HG03175 (cell line): ENCODE measurements at regions not wholly inside any gene's neighbourhood (a gene's known extent, or its start where the extent isn't known, plus 50 kb on each side); places are given as distances from the start of the nearest gene placed in this dataset.

ENCODE experiments used
- ATAC-seq: cut with Tn5 transposase; IDR thresholded peaks from one replicate; pipeline ENCODE4 v1.9.1; 2021; ENCODE audit warnings: mild to moderate bottlenecking, moderate library complexity; ENCODE audit not compliant: unreplicated experiment

DNA sequence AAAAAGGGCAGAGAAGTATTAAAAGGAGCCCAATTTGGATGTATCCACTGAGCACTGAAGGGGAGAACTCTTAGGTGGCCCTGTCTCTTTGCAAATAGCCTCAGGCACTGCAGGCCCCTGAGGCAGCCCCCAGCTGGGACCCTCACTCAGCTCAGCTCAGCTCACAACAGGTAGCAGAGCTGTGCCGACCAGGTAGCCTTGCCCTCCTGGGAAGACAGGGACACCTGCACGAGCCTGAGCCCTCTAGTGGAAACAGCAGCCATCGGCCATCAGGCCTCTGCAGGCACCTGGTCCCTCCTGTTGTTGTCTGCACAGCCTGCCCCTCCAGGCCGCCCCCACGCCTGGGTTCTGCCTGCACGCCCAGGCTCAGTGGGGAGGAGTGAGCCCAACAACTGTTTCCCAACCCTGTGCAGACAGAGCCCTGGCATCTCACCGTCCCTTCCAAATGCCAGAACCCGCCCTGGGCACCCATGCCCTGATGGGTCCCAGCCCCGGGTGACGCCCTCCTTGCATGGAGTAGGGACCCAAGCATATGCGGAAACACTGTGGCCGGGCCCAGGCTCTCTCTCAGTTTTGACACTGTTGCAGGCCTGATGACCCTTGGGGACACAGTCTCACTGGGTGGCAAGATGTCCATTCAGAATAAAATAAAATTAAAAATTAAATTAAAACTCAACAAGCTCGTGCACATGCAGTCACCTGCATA is 60.0 kb upstream of the AJAP1 start:
- ATAC-seq = no peak

DNA sequence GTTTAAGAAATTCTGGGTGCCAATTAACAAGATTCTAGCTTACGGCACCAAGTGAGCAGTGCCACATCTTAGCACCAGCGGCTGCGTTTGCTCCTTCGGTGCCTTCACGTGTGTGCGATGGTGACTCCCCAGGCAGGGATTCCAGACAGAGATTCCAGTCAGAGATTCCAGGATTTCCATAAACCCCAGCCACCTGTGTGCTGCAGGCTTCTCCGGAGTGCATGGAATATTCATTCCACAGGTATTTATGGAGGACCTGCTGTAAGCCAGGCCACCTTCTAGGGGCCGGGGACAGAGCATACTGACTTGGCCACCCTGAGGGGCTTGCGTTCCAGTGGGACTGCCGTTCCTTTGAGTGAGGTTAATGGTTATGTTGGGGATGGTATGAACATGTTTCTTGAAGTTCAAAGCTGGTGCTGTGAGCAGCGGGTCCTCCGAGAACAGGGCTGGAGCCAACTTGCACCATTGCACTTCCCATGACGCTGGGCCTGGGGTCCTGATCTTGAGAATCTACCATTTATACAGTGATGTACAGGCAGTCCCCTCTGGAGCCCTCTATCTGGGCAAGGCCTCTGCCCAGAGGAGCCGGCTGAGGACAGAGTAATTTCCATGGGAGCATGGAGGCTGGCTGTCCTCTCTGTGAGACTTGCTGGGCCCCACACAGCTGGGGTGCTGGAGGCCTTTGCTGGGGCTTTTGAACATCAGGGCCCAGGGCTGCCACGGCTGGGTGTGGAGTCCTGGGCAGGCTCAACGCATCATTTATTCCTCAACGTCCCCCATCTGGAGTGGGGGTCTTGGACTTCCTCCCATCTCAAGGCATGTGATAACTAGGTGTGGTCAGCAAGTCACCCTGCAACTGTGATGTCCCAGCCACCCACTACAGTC is 58.8 kb upstream of the AJAP1 start:
- no peak for ATAC-seq

DNA sequence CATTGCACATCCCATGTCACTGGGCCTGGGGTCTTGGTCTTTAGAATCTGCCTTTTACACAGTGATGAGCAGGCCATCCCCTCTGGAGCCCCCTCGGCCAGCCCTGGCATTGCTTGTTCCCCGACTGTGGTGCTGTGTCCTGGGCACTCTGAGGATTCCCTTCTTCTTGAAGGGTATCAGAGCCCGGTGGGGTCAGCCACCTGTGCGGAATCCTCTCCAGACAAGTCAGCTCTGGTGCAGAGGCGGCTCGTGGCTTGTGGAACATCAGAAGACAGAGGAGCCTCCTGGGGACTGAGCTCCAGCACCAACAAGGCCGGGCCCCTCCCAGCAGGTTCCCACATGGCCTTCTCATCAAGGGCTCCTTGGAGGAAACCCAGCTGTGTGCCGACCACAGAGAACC is 57.9 kb upstream of the AJAP1 start:
- ATAC-seq = no peak

DNA sequence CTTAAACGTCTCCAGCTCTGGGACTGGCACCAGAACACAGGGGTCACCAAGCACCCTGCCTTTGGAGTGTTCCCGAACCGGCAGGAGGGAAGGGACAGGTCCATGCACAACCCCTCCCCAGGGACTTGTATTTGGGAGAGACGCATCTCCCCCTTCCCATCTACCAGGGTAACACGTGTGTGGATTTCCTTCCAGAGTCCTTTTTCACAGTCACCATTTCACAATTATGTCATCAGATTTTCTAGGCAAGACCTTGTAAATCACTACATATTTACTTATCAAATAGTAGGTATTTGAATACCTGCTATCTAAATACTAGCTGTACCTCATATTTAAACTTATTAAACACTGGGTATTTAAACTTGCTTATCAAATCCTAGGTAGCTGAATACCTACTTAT is 57.4 kb upstream of the AJAP1 start:
- ATAC-seq = no peak

DNA sequence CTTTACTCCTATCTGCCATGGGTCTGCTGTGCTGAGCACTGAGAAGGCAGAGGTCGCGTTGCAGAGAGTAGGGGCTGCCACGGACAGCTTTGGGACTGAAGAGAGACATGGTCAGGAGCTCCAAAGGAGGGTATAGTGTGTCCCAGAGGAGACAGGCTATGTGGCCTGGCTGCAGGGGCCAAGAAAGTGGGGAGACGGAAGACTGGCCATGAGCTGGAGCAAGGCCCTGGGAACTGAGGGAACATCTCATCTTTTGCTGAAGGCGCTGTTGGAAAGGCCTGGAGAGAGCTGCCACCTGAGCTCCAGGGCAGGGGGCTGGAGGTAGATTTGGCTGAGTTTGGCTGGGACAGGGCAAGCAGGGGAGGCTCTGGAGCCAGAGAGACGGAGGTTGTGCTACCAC is 55.8 kb upstream of the AJAP1 start:
- no peak for ATAC-seq

DNA sequence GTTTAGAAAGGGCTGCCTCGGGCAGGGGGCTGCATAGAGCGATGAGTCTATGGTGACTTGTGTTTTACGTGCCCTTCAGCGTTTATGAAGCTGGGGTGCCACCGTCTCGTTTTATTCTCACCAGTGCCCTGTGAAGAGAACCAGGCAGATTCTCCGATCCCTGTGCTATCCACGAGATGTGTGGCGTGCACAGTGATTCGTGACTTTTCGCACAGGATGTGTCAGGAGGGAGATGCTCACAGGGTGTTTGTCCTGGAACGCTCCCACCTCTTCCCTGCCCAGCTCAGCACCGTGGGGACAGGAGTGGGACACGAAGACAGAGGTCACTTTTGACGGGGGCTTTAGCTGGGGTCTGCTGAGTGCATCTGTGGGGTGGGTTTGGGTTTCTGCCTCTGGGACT is 54.9 kb upstream of the AJAP1 start:
- ATAC-seq = no peak

DNA sequence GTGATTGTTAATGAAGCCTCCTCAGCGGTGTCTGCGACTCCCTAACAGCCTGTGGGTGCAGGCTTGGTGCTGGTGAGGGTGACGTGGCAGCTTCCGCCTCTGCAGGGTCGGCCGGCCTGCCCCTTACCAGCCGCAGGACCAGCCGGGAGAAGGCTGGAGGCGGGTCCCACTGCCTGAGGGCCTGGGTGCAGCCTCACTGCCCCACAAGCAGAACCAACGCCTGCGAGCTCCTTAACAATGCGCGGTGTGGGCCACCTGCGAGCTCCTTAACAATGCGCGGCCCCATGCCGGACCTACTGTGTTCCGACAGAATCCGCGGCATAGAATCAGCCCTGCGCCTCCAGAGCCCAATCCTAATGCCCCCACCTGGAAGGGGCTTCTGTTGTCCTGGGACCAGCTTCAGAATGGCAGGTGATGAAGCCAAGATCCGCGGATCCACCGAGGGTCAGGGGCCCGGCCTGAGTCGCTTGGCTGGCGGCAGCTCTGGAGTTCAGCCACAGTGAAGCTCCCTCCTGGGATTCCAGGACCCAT is 54.4 kb upstream of the AJAP1 start:
- ATAC-seq = no peak

DNA sequence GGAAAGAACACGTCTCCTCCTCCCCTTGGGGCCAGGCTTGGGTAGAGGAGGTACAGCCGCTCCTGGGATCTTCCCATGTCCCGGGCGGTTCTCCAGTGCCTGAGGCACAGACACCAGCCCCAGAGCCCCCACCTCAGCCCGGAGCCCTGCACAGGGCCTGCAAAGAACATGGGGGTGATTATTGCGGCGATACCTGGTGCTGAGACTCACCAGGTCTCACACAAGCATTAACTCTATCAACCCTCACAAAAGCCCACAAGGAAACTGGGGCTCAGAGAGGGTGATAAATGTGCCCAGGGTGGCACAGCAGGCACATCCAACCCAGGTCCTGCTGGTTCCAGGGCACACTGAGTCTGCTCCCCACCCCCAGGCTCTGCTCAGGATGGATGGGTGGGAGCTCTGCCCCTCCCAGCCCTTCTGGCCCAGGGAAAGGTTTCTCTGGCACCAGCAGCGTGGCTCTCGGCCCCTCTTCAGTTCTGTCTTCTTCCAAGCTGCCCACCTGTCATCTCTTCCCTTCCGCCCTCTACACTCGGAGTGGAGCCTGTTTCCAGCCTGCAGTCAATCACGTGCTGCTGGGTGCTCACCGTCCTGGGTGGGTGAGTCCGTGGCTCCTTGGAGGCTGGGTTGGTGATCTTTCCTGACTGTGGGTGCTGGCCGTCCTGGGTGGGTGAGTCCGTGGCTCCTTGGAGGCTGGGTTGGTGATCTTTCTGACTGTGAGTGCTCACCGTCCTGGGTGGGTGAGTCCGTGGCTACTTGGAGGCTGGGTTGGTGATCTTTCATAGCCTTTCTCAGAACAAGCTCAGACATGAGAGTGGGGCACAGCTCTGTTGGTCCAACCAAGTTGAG is 53.6 kb upstream of the AJAP1 start:
- ATAC-seq = no peak

DNA sequence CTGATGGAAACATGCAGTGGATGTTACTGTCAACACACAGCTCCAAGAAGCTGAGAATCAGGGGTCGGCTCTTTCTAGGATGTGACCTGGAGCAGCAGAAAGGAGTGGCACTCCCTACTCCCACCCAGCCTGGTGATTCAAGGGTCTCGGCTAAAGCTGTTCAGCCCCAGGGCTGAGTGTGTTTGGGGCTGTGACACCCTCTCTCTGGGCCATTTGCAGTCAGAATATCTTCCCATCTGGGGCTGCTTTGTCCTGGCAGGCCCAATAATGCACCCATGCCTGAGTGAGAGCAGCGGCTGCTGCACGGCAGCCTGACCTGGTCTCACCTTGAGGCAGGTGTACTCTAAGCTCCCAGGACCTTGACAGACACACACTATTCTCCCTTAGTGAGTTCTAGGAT is 52.5 kb upstream of the AJAP1 start:
- ATAC-seq = no peak

DNA sequence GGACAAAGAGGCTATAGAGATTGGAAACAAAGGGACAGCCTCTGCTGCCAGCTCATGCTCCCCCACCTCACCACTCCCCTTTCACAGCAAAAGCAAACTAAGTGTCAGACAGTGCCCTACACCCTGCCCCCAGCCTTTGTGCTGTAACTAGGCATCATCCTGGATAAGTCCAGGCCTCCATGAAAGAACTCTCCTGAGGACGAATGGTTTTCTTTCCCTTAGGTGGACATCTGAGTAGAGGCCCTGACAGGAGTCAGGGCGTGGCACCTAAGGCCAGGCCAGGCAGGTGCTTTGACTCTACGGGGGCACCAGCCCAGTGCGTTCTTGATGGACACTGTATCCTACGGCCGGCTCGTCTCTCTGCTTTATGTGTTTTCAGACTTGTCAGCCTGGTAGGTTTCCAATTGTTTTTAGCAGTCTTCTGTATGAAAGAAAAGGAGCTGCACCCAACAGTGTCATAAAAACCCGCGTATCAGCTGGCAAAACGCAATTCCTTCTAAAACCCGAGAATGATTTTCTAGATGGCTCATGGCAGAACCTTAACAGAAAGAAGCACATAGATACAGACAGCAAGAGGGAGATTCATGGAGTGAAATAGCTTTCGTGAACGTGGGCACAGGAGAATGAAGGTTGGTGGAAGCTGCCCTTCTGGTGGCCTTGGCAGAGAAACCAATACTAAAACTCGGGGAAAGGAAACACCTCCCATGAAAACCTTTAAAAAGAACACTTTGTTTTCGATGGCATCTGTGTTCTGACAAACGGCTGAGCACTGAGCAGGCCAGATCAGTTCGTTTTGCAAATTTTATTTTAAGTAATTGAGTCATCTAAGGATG is 51.7 kb upstream of the AJAP1 start:
- no peak for ATAC-seq

DNA sequence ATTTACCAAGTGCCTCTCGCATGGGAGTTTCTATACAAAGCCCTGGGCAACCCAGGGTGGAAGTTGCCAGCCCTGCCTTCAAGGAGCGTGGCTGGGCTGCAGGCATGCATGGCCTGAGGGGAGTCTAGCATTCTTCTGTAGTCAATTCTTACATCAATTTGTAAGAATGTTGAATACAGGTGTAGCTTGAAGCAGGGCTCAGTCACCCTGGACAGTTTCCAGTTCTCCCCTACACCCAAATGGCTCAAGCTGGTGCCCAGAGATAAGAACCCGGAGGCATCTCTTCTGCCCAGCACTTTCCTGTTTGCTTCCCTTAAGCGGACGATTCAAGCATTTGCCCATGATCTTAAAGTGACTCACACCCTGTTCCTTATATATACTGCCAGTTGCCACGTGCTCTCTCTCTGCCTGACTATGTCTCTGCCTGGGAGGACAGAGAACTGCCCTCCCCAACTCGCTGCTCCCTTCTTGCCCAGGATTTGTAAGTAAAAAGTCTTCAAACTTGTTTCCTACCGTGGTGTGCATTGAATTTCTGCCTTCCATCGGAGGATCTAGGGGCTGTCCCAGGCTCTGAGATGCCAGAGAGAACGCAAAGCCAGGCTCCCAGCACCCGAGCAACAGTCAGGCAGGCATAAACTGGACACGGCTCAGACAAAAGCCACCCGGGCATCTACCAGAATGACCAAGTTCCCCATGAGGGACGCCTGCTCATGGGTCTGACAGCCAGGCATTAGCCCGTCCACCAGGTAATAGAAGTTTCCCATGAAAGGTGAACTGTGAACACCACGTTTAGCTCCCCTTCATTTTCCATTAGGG is 50.9 kb upstream of the AJAP1 start:
- ATAC-seq = no peak
